ENCODE measurements at regions not wholly inside any gene's neighbourhood (a gene's known extent, or its start where the extent isn't known, plus 50 kb on each side); places are given as distances from the start of the nearest gene placed in this dataset.

- no peak for DNase-seq (ENCODE audit: extremely low spot score)
- no peak for TF ChIP-seq CTCF (IDR thresholded peaks at IDR 0.05; ENCODE audit: control extremely low read depth, extremely low read depth, low read depth, missing control alignments)
- ChIA-PET POLR2A (no interaction called here), CTCF (no interaction called here)
These were observed 83.5 kb upstream of the ZBTB40 start for GRCh38 chr1:22368125-22368524.

- no peak for TF ChIP-seq CTCF (IDR thresholded peaks at IDR 0.05; ENCODE audit: control extremely low read depth, extremely low read depth, low read depth, missing control alignments)
- POLR2A ChIA-PET: no interaction called here
- DNase-seq (ENCODE audit: extremely low spot score): no peak
- CTCF ChIA-PET: interaction anchor here (0.7 kb wide), 1 partner anchor 8 kb away, joined by 4 read pairs; no protein-coding TSS in a partner anchor
These were observed 82.1 kb upstream of the ZBTB40 start for GRCh38 chr1:22369294-22370189.

- ChIA-PET POLR2A (no interaction called here), CTCF (interaction anchor here (0.7 kb wide), 1 partner anchor 9 kb away, joined by 4 read pairs; no protein-coding TSS in a partner anchor)
- no peak for TF ChIP-seq CTCF (IDR thresholded peaks at IDR 0.05; ENCODE audit: control extremely low read depth, extremely low read depth, low read depth, missing control alignments)
- no peak for DNase-seq (ENCODE audit: extremely low spot score)
These were observed 81.5 kb upstream of the ZBTB40 start for GRCh38 chr1:22370190-22370498.

- no peak for TF ChIP-seq CTCF (IDR thresholded peaks at IDR 0.05; ENCODE audit: control extremely low read depth, extremely low read depth, low read depth, missing control alignments)
- ChIA-PET CTCF (no interaction called here), POLR2A (interaction anchor here (0.6 kb wide), 1 partner anchor 607 kb away, joined by 3 read pairs; no protein-coding TSS in a partner anchor)
- DNase-seq (ENCODE audit: extremely low spot score): no peak
These were observed 80.2 kb upstream of the ZBTB40 start for GRCh38 chr1:22371408-22371807.

GRCh38 chr1:22373252-22373651 lies 78.4 kb upstream of the ZBTB40 start:
- no peak for DNase-seq (ENCODE audit: extremely low spot score)
- ChIA-PET CTCF (interaction anchor here (1.1 kb wide), 1 partner anchor 98 kb away, joined by 3 read pairs; no protein-coding TSS in a partner anchor), POLR2A (no interaction called here)
- TF ChIP-seq CTCF (IDR thresholded peaks at IDR 0.05; ENCODE audit: control extremely low read depth, extremely low read depth, low read depth, missing control alignments): no peak

GRCh38 chr1:22374001-22374400 lies 77.7 kb upstream of the ZBTB40 start:
- no peak for DNase-seq (ENCODE audit: extremely low spot score)
- TF ChIP-seq CTCF (IDR thresholded peaks at IDR 0.05; ENCODE audit: control extremely low read depth, extremely low read depth, low read depth, missing control alignments): no peak
- POLR2A ChIA-PET: no interaction called here
- CTCF ChIA-PET: interaction anchor here (1.4 kb wide), 1 partner anchor 57 kb away, joined by 3 read pairs; no protein-coding TSS in a partner anchor

Measured in GM10248 (cell line).